ENCODE measurements at regions not wholly inside any gene's neighbourhood (a gene's known extent, or its start where the extent isn't known, plus 50 kb on each side); places are given as distances from the start of the nearest gene placed in this dataset.

DNA sequence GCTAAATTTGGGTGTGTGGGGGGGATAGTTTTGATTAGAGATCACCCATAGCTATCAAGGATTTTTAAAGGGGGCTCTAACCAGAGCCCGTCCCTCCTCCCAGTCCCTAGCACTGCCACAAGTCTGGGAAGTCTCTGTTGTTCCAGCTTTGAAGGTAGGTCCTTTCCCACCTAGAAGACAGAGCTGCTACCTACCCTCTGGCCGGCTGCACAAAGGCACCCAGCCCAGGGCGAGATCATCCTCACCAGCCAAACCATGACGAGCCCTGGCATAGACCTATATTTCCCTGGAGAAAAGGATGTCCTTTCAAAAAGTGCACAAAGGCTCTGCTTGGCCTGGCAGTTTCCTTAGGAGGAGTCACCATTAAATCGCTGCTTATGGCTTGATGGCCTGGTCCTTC lies 147.8 kb downstream of the CYP26A1 start:
- Histone ChIP-seq H2AFZ (replicated peaks; ENCODE audit: low read length, poor library complexity) (no peak overlapping the region), H2BK20ac (ENCODE audit: low read depth, low read length) (no peak overlapping the region), H4K8ac (ENCODE audit: low read depth in 2 of 2, low read length in 2 of 2) (no peak overlapping the region), H3K18ac (ENCODE audit: low read depth, low read length) (no peak overlapping the region), H3K9ac (ENCODE audit: low read depth, low read length) (no peak overlapping the region), H4K5ac (ENCODE audit: low read depth, low read length) (no peak overlapping the region), H3K4ac (ENCODE audit: low read depth, low read length) (no peak overlapping the region), H3K4me3 (ENCODE audit: insufficient read depth, low read depth, low read length) (no peak overlapping the region), H3K79me1 (ENCODE audit: low read depth in 1 of 2, low read length in 2 of 2) (no peaks in the 10 kb centered on the region), H3K27me3 (ENCODE audit: control insufficient read depth, insufficient read depth, low read length) (peaks cover 24% of the 10 kb centered on the region), H3K4me1 (ENCODE audit: control insufficient read depth, insufficient read depth, low read length) (no peaks in the 10 kb centered on the region), H3K27ac (ENCODE audit: insufficient read depth, low read length) (no peak overlapping the region), H3K23ac (ENCODE audit: low read depth, low read length) (no peak overlapping the region), H2AK9ac (replicated peaks; ENCODE audit: low read depth, low read length, poor library complexity) (no peak overlapping the region), H4K91ac (ENCODE audit: insufficient read depth, low read depth, low read length) (no peak overlapping the region), H4K20me1 (ENCODE audit: insufficient read depth, low read length) (no peaks in the 10 kb centered on the region), H2BK120ac (ENCODE audit: low read depth, low read length) (no peak overlapping the region), H3K14ac (replicated peaks; ENCODE audit: low read depth, low read length) (no peak overlapping the region), H2BK5ac (ENCODE audit: low read depth, low read length, poor library complexity, severe bottlenecking) (no peak overlapping the region), H2BK15ac (ENCODE audit: low read depth, low read length) (no peak overlapping the region), H3K56ac (ENCODE audit: extremely low read depth, insufficient read depth, low read length) (no peak overlapping the region), H3K36me3 (ENCODE audit: control insufficient read depth, insufficient read depth, low read length) (no peaks in the 10 kb centered on the region), H3K9me1 (ENCODE audit: insufficient read depth, low read length) (no peaks in the 10 kb centered on the region), H3K4me2 (ENCODE audit: low read depth, low read length) (no peak overlapping the region), H2AK5ac (ENCODE audit: low read depth, low read length) (no peak overlapping the region), H3K9me3 (ENCODE audit: control insufficient read depth, insufficient read depth, low read length) (no peaks in the 10 kb centered on the region)
- dilution Hi-C loops (cut with HindIII; ENCODE audit: low sequenced_read_pairs, unreplicated experiment) (no loop called here), intact Hi-C loops (cut with micrococcal nuclease) (no loop called here), in situ Hi-C loops (cut with MboI; ENCODE audit: low sequenced_read_pairs) (no loop called here)
- DNase-seq (no peak), ATAC-seq (ENCODE audit: low read depth) (no peak)
- POLR2A ChIA-PET (ENCODE audit: unreplicated experiment), result no interaction called here
- WGBS, 2 experiments (ENCODE audit: extremely low coverage in 2 of 2, insufficient read length in 1 of 2), result no CpG with 5 or more reads among the region's 5 CpGs
- no TSS peak for BruUV-seq (replicated peaks)
- CTCF ChIA-PET, result no interaction called here
- no peak for TF ChIP-seq POLR2A (IDR thresholded peaks at IDR 0.05; ENCODE audit: low read depth, low read length)
- TF ChIP-seq FOS (IDR thresholded peaks at IDR 0.05; ENCODE audit: low read depth, low read length), result no peak
- TF ChIP-seq CHD1 (IDR thresholded peaks at IDR 0.05; ENCODE audit: low read depth, low read length), result no peak
- no peak for TF ChIP-seq SMC3 (IDR thresholded peaks at IDR 0.05; ENCODE audit: low read depth, low read length)
- no peak for TF ChIP-seq RCOR1 (IDR thresholded peaks at IDR 0.05; ENCODE audit: insufficient replicate concordance, low read length)
- no peak for TF ChIP-seq MXI1 (IDR thresholded peaks at IDR 0.05; ENCODE audit: borderline replicate concordance, low read depth, low read length)
- no peak for TF ChIP-seq NFE2L2 (IDR thresholded peaks at IDR 0.05; ENCODE audit: low read depth, low read length)

Data from IMR-90 (cell line).